ENCODE measurements at regions not wholly inside any gene's neighbourhood (a gene's known extent, or its start where the extent isn't known, plus 50 kb on each side); places are given as distances from the start of the nearest gene placed in this dataset.

DNA sequence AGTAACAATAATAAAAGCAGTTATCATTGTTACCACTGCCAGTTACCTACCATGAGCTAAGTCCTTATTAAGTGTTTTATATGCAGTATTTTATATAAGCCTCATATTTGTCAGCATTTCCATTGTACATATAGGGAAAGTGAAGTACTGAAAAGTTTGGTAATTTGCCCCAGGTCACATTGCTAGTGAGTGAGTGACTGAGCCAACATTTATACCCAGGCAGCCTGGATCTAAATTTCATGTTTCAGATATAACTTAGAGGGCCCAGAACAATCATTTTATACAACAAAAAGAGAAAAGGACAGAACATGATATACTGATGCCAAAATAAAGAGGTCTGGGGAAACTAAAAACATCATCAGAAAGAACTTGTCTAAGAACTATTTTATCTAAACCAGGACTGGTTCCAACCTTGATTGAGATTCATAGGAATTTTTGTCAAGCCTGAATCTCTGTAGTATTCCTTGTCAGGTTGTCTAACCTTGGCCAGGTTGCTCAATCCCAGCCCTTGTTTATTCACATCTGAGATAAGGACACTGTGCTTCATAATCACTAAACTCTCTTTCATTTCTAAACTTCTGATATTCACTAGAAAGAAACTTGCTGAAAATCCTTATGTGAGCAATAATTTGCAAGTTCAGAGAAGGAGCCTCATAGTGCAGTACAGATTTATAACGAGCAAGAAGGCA, 308.2 kb downstream of the IPMK start:
- ATAC-seq (no peak), DNase-seq (ENCODE audit: low spot score) (no peak)
- H3K27me3 ChIP-seq (ENCODE audit: insufficient read depth): no peaks in the 10 kb centered on the region
- no peaks in the 10 kb centered on the region for H3K4me1 Mint-ChIP-seq
- no peaks in the 10 kb centered on the region for H3K27me3 Mint-ChIP-seq (ENCODE audit: insufficient read depth, low read depth, poor library complexity)
- no peak overlapping the region for H3K4me2 ChIP-seq
- H3K27ac Mint-ChIP-seq: no peak overlapping the region
- no peaks in the 10 kb centered on the region for H3K79me2 ChIP-seq (replicated peaks; ENCODE audit: insufficient read depth)
- TF ChIP-seq, protein P1, sequence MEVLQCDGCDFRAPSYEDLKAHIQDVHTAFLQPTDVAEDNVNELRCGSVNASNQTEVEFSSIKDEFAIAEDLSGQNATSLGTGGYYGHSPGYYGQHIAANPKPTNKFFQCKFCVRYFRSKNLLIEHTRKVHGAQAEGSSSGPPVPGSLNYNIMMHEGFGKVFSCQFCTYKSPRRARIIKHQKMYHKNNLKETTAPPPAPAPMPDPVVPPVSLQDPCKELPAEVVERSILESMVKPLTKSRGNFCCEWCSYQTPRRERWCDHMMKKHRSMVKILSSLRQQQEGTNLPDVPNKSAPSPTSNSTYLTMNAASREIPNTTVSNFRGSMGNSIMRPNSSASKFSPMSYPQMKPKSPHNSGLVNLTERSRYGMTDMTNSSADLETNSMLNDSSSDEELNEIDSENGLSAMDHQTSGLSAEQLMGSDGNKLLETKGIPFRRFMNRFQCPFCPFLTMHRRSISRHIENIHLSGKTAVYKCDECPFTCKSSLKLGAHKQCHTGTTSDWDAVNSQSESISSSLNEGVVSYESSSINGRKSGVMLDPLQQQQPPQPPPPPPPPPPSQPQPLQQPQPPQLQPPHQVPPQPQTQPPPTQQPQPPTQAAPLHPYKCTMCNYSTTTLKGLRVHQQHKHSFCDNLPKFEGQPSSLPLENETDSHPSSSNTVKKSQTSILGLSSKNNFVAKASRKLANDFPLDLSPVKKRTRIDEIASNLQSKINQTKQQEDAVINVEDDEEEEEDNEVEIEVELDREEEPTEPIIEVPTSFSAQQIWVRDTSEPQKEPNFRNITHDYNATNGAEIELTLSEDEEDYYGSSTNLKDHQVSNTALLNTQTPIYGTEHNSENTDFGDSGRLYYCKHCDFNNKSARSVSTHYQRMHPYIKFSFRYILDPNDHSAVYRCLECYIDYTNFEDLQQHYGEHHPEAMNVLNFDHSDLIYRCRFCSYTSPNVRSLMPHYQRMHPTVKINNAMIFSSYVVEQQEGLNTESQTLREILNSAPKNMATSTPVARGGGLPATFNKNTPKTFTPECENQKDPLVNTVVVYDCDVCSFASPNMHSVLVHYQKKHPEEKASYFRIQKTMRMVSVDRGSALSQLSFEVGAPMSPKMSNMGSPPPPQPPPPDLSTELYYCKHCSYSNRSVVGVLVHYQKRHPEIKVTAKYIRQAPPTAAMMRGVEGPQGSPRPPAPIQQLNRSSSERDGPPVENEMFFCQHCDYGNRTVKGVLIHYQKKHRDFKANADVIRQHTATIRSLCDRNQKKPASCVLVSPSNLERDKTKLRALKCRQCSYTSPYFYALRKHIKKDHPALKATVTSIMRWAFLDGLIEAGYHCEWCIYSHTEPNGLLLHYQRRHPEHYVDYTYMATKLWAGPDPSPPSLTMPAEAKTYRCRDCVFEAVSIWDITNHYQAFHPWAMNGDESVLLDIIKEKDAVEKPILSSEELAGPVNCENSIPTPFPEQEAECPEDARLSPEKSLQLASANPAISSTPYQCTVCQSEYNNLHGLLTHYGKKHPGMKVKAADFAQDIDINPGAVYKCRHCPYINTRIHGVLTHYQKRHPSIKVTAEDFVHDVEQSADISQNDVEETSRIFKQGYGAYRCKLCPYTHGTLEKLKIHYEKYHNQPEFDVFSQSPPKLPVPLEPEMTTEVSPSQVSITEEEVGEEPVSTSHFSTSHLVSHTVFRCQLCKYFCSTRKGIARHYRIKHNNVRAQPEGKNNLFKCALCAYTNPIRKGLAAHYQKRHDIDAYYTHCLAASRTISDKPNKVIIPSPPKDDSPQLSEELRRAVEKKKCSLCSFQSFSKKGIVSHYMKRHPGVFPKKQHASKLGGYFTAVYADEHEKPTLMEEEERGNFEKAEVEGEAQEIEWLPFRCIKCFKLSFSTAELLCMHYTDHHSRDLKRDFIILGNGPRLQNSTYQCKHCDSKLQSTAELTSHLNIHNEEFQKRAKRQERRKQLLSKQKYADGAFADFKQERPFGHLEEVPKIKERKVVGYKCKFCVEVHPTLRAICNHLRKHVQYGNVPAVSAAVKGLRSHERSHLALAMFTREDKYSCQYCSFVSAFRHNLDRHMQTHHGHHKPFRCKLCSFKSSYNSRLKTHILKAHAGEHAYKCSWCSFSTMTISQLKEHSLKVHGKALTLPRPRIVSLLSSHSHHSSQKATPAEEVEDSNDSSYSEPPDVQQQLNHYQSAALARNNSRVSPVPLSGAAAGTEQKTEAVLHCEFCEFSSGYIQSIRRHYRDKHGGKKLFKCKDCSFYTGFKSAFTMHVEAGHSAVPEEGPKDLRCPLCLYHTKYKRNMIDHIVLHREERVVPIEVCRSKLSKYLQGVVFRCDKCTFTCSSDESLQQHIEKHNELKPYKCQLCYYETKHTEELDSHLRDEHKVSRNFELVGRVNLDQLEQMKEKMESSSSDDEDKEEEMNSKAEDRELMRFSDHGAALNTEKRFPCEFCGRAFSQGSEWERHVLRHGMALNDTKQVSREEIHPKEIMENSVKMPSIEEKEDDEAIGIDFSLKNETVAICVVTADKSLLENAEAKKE (CRISPR knock-in tag; IDR thresholded peaks at IDR 0.05): no peak
- TF ChIP-seq CREB1 (CRISPR knock-in tag; IDR thresholded peaks at IDR 0.05; ENCODE audit: low read depth): no peak
- no peak for TF ChIP-seq EZH2 (IDR thresholded peaks at IDR 0.05; ENCODE audit: low read depth, unreplicated experiment)
- no peak for TF ChIP-seq JUNB (IDR thresholded peaks at IDR 0.05; ENCODE audit: unreplicated experiment)
- TF ChIP-seq EZH2phosphoT487 (IDR thresholded peaks at IDR 0.05; ENCODE audit: unreplicated experiment): no peak
- H3K4me1 ChIP-seq (ENCODE audit: insufficient read depth): no peaks in the 10 kb centered on the region
- H2AFZ ChIP-seq: no peak overlapping the region; the same call in 1 of the 2 replicates
- no peak overlapping the region for H3K27ac ChIP-seq (ENCODE audit: low read depth)
- peaks cover 4% of the 10 kb centered on the region; the same call in 1 of the 2 replicates for H3K9me2 ChIP-seq (ENCODE audit: insufficient read depth)
- H3K36me3 ChIP-seq (ENCODE audit: insufficient read depth): no peaks in the 10 kb centered on the region
- H4K20me1 ChIP-seq (replicated peaks; ENCODE audit: insufficient read depth): no peaks in the 10 kb centered on the region
- H3F3A ChIP-seq (replicated peaks; ENCODE audit: low read depth): no peaks in the 10 kb centered on the region
- no peaks in the 10 kb centered on the region for H3K36me3 Mint-ChIP-seq (ENCODE audit: low read depth)
- no peaks in the 10 kb centered on the region for H3K9me3 Mint-ChIP-seq
- no peak overlapping the region for H3K4me3 ChIP-seq
- H3K4me3 Mint-ChIP-seq: no peak overlapping the region

DNA sequence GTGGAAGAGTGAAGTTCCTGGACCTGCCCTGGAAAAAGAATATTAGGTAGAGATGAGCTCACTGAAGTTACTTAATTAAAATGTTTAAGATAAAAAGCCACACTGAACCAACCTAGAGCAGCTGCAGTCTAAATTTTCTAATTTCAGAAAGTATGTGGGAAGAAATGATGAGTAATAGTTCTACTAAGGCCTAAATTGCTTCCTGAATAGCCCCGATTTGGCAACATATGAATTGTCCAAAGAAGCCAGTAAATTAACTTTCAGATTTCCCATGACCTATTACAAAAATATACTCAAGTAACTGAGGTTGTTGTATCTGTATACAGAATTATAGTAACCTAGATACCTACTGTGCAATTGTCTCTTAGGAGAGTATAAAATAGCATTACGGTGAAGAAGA, 312.6 kb downstream of the IPMK start:
- Histone ChIP-seq H3K4me1 (ENCODE audit: insufficient read depth) (no peaks in the 10 kb centered on the region), H3K36me3 (ENCODE audit: insufficient read depth) (no peaks in the 10 kb centered on the region), H3K9me2 (ENCODE audit: insufficient read depth) (peaks cover 4% of the 10 kb centered on the region; the same call in 1 of the 2 replicates), H3K27ac (ENCODE audit: low read depth) (no peak overlapping the region), H4K20me1 (replicated peaks; ENCODE audit: insufficient read depth) (no peaks in the 10 kb centered on the region), H3F3A (replicated peaks; ENCODE audit: low read depth) (no peaks in the 10 kb centered on the region), H3K4me2 (no peak overlapping the region), H3K79me2 (replicated peaks; ENCODE audit: insufficient read depth) (no peaks in the 10 kb centered on the region), H3K27me3 (ENCODE audit: insufficient read depth) (no peaks in the 10 kb centered on the region), H2AFZ (no peak overlapping the region), H3K4me3 (no peak overlapping the region)
- Mint-ChIP-seq H3K9me3 (no peaks in the 10 kb centered on the region), H3K4me3 (no peak overlapping the region), H3K36me3 (ENCODE audit: low read depth) (no peaks in the 10 kb centered on the region), H3K27ac (no peak overlapping the region), H3K4me1 (peaks cover 4% of the 10 kb centered on the region; the same call in 2 of the 3 replicates), H3K27me3 (ENCODE audit: insufficient read depth, low read depth, poor library complexity) (no peaks in the 10 kb centered on the region)
- DNase-seq (ENCODE audit: low spot score): no peak
- ATAC-seq: no peak
- no peak for TF ChIP-seq ZNF114 (CRISPR knock-in tag; IDR thresholded peaks at IDR 0.05)
- no peak for TF ChIP-seq CREB1 (CRISPR knock-in tag; IDR thresholded peaks at IDR 0.05; ENCODE audit: low read depth)
- TF ChIP-seq, protein P1 (CRISPR knock-in tag; IDR thresholded peaks at IDR 0.05): no peak
